GM11168 (cell line): ENCODE measurements at regions not wholly inside any gene's neighbourhood (a gene's known extent, or its start where the extent isn't known, plus 50 kb on each side); places are given as distances from the start of the nearest gene placed in this dataset.
"Not testable (repeated sequence)": the region's sequence is repeated elsewhere in the genome, so short reads cannot be mapped to it uniquely, and the experiment has no call there.

Source experiments
- in situ Hi-C: fragments of 300-500 bp; cut with MboI; formaldehyde crosslinking; loops from one replicate; pipeline ENCODE4 v1.12.0; 2022; ENCODE audit warnings: low sequenced_read_pairs; ENCODE audit not compliant: unreplicated experiment

DNA sequence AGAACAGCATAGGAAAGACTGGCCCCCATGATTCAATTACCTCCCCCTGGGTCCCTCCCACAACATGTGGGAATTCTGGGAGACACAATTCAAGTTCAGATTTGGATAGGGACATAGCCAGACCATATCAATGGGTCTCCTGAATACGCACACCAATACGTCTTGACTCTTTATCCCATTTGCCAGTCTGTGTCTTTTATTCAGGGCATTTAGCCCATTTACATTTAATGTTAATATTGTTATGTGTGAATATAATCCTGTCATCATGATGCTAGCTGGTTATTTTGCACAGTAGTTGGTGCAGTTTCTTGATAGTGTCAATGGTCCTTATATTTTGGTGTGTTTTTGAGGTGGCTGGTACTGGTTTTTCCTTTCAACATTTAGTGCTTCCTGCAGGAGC lies 256.1 kb downstream of the ZNF608 start:
- in situ Hi-C loops = not testable (repeated sequence)

DNA sequence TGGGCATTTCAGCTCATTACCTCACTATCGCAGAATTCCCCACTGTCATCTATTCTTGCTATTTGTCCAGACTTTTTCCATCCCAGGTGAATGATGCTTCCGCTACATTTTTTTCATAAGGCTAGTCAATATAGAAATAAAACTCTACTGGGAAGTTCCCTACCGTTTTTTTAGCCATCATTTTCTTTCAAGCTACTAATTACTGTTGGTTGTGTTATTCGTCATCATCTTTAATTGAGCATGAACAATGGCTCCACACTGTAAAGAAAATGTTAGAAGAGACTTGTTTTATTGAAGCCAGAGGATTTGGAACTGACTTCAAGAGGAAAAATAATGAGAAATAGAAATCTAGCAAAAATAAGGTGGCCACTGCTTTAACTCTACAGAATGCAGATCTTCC lies 265.0 kb downstream of the ZNF608 start:
- in situ Hi-C loops = no loop called here

DNA sequence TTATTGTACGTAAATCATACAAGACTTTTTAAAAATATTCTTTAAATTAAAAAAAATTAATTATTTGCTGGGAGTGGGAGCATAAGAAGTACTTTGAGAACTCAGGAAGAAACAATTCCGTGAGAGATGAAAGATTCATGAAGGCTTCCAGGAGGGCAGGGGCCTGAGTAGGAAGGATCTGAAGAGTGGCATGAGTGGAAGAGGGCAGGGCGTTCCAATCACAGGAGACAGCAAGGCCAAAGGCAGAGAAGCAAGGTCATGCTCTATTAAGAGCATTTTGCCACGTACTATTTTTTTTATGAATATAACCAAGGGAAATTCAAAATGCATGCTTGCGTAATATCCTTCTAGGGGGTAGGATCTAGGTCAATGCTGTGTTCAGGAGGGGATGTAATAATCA lies 265.5 kb downstream of the ZNF608 start:
- in situ Hi-C loops = no loop called here

DNA sequence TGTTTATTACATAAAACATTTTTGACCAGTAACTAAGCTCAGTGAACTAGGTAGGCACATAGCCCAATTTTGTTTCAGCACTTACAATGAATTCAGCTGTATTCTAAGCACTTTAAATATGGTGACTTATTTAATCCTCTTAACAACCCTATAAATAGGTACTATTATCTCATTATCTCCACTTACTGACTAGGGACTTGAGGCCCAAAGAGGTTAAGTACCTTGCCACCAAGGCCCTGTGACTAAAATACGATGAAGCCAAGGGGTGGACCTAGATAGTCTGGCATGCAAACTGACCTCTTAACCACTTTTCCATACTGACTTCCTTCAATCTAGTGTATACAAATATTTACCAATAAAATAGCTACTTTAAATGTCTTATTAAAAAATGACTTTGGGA lies 266.4 kb downstream of the ZNF608 start:
- in situ Hi-C loops = no loop called here

DNA sequence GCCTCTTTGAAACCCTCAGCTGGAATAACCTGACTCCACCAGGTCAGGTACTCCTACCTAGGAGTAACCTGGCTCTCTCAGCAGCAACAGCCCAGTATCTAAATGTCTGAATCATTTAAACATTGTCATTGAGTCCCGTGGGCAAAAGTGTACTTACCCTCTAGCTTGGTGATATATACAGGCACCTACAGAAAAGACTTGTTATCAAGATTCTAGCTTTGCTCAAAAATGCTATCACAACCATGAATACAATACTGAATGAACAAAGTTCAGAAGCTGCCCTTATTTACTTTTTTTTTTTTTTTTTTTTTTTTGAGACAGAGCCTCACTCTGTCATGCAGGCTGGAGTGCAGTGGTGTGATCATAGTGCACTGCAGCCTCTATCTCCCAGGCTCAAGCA lies 268.2 kb downstream of the ZNF608 start:
- in situ Hi-C loops = no loop called here

DNA sequence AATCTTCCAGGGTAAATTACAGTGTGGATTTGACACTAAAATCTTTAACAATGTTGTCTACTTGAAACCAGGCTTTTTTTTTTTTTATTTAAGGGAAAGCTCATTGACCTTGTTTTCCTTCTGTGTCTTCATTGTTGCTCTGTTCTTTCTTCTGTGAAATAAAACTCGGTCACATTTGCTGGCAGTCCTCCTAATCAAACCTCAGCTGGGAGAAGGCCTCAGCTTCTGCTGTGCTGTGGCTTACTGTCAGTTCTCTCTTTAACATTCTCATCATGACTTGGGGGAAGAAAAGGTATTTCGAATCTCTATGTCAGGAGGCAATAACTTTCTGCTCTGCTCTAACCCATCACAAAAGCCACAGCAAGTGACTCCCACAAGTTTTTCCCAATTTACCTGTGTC lies 268.9 kb downstream of the ZNF608 start:
- in situ Hi-C loops = no loop called here

DNA sequence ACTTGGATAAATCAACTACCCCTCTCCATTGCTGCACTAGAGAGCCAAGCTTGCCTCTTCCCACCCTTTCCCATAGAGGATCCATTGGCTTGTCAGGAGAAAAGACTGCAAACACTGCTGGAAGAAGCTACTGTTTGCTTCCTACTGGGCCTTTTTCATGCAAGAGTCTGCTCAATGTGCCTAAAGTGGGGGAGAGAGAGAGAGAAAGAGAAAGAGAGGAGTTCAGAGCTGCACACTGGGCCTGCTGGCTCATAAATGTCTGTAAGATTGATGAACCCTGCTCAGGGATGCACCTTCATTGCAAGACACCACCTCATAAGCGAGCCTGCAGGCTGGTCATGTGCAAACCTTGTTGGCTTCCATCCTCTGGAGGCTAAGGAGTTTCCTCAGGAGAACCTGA lies 269.4 kb downstream of the ZNF608 start:
- in situ Hi-C loops = no loop called here

DNA sequence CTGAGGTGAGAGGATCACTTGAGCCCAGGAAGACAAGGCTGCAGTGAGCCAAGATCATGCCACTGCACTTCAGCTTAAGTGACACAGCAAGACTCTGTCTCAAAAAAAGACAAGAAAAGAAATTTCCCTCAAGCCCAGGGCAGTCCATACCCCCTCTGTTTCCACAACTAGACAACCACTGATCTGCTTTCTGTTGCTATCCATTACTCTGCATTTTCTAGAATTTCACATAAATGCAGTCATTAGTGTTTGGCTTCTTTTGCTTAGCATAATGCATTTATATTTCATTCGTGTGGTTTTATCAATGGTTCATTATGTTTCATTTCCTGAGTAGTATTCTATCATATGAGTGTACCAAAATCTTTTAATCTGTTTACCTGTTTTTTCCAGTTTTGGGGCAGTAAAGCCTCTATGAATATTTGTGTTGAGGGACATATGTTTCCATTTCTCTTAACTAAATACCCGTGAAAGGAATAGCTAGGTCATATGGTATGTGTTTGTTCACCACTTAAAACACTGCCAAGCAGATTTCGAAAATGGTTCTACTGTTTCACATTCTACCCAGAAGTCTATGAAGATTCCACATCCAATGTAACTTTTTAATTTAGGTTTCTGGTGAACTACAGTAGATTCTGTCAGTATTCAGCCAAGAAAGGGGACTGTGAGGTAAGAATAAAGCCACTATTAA lies 271.8 kb downstream of the ZNF608 start:
- in situ Hi-C loops = no loop called here

DNA sequence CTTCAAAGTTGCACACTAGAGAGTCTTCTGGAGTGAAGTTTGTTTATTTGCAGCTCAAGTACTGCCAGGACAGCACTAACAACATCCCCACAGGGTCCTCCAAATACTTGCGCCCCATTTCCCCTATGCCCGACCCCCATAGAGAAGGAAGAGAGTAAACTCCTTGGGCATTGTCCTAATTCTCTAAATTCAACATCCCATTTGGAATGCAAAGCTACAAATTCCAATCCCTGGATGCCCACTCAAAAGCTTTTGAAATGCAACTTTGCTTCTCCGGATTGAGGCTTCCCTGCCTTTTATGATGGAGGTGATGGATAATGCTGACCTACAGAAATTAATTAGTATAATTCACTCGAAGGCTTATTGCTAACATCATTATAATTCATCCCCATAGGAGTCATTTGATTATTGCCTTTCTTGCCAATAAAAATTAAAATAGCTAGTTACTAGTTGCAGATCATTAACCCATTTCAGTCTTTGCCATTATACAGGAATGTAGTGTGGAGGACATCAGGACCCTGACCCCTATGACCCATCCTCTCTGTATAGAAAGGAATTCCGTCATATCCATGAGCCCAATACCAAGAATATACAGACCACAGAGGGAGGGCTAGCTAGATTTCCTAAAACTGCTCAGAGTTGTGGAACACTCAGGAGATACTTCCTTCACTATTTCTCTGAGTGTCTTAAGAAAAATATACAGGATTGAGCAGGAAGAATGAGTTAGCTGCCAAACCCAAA lies 277.6 kb downstream of the ZNF608 start:
- in situ Hi-C loops = no loop called here

DNA sequence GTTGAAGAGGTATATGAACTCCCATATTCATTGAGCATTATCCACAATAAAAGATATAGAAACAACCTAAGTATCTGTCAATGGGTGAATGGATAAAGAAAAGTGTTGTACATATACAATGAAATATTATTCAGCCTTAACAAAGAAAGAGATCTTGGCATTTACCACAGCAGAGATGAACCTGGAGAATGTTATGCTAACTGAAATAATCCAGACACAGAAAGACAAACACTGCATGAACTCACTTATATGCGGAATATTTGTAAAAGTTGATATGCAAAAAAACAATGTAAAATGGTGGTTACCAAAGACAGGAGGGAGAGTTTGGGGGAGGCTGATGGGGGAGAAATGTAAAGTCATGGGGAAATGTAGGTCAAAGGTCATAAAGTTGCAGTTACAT lies 278.7 kb downstream of the ZNF608 start:
- in situ Hi-C loops = no loop called here

DNA sequence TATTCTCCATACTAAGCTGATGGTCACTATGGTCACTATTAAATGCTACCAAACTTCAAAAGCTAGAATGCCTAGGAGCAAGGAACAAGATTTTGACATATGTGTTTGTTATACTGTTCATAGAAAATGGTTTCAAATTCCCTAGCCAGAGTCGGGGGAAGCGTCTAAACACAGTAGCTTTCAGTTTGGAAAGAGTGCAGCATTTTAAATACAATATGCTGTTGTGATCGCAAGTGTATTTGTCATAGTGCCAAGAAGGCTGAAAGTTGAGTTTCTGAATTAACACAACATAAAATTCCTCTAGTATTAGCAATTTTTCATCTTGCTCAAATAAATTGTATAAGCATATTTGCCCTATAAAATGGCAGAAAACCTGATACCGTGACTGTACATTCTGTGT lies 280.4 kb downstream of the ZNF608 start:
- in situ Hi-C loops = no loop called here

DNA sequence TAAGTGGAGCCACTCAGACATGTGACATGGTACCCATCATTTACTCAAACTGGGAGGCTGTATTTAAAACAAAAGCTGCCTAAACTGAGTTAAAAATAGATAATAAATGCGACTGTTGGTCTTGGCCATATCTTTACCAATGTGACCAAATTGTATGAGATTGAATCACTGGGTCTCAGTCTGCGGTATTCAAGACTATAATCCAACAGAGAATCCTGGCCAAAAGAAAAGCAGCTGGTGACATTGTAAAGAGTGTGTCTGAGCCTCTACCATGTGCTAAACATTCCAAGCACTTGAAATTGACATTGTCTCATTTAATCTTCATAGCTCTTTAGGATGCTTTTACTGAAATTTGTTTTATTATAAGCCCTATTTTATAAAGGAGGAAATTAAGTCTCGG lies 282.6 kb downstream of the ZNF608 start:
- in situ Hi-C loops = no loop called here

DNA sequence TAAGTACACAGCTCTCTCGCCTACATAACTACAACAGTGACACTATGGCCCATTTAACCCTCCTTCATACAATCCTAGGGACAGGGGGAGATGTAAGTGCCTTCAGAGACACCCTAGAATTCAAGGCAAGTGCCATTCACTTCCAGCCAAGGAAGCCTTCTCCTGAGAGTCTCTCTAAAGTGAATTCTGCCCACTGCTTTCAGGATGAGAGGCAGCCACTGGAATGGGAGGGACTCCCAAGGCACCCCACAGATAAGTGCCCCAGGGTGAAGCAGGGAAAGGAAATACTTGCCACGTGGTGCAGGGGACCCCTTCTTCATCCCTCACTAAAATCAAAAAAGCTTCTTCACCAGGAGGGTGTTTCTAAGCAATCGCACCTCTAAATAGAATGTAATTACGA lies 283.7 kb downstream of the ZNF608 start:
- in situ Hi-C loops = no loop called here

DNA sequence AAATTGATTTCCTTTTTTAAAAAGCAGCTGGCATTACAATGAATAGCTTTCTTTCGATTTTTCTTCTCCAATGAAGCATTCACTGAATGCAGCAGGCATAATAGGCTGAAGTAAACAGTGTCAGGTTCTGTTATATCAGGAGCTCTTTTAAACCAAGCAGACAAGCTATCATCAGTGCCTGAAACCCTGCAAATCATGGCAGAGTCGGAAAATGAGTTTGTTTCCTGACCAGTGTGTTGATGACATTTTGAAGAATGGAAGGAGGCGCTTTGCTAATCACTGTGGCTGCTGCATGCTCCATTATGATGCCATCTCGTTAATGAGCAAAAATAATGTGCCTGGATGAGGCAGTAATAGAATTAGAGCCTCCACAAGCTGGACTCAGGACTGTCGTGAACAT lies 284.5 kb downstream of the ZNF608 start:
- in situ Hi-C loops = no loop called here

DNA sequence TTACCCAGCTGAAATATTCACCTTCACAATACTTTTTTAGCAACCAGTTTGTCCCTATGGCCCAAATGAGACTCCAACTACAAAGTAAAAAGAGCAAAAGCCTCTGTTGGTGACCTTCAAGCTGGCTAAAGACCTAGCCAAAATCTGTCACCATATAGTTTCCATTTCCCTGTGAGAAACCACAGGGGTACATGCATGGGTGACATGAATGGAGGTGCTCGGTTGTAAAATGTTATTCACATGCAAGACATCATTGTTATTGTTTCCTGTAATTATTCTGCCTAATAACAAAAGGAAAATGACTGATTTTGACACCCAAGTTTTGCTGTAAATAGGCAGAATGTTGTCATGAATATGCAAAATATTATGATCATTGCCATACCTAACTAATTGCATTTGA lies 285.3 kb downstream of the ZNF608 start:
- in situ Hi-C loops = no loop called here

DNA sequence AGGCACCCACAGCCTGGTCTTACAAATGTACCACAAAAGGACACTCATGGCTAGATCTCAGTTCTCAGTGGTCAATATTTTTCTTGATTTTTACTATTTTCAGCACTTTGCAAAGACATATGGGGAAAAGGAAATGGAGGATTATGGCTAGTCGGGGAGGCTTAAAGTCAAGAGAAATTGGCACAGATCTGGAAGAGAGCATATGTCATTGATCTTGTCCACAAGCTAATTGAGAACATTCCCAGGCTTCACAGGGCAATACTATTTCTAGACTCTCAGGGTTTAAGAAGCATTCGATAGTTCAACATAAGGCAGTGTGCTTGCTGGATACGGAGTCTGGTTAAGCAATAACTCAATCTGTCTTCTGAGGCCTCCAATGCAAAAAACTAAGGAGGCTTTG lies 285.8 kb downstream of the ZNF608 start:
- in situ Hi-C loops = no loop called here

DNA sequence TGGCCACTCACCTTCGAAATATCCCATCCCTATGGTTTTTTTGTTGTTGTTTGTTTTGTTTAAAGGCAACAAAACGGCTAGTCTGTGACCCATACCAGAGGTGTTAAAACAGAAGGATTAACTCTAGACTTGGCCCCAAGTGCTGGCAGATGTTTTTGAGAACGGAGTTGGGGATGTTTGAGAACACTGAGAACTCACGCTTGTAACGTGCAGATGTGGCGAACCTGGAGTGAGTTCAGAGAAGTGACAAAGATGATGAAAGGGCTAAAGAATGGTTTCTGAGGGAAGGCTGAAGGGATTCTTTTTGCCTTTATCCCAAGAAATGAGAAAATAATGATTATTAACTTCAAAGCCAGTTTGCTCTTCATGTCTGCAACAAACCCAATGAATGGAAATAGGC lies 286.5 kb downstream of the ZNF608 start:
- in situ Hi-C loops = no loop called here

DNA sequence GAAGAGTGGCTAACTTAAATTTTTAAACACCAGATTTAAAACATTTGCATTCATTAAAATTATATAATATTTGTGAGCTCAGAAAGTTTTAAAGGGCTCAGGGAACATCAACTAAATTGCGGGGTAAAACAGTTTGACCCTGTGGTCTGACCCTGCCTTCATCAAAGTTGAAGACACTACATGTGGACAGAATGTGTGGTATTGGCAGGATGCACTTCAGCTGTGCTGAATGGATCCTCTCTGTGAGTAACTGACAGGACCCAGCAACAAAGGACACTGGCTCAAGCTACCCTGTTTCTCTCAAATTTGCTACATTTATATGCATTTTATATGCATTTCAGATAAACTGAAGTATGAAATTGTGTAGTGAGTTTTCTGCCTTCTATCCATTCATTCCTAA lies 288.5 kb downstream of the ZNF608 start:
- in situ Hi-C loops = no loop called here

DNA sequence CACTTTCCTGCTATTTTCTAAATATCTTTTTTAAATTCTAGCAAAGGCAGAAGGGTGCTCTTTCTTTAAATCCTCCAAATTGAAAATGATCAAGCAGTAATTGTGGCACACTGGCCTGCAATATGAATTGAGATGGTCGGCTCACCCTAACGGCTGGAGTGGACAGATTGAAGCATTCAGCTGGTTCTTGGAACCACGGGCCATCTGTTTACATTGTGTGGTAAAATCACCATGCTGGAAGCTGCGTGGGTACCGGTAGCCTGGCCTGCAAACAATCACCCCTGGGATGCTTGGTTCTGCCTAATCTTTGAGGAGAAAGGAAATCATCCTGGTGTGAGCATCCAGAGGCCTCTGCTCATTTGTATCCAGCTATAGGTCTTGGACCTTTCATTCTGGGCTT lies 289.3 kb downstream of the ZNF608 start:
- in situ Hi-C loops = no loop called here

DNA sequence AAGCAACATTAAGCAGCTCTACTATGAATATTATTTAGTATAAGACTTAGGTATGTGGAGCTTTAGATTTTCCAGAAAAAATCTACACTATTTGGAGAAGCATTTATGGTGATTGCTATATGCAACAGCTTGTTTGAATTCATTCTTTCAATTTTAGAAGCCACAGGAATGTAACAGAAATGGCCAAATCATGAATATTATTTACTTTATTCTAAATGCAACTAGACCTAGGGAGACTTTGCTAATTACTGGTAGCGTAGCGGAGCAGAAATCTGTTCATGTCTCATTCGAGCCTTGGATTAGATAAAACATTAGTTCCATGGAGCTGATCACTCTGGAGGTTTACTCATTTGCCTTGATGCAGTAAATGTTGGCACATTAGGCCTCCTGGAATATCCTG lies 290.2 kb downstream of the ZNF608 start:
- in situ Hi-C loops = no loop called here

DNA sequence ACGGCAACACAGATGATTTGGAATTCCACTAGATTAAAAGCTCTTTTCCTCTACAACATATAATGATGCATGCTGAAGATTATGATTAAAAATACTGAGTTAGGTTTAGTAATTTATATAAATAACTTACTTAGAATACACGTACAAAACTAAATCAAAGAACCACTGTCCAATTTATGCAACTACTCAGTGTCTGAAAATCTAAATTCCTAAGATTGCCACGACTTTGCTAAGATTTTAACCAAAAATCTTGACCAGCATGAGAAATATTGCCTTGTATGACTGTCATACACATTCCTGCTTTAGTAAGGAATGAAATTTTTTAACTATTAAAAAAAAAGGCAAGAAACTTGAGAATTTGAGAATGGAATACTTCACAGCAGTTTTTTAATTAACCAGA lies 292.4 kb downstream of the ZNF608 start:
- in situ Hi-C loops = no loop called here
